Nephron (organoid): ENCODE measurements at regions not wholly inside any gene's neighbourhood (a gene's known extent, or its start where the extent isn't known, plus 50 kb on each side); places are given as distances from the start of the nearest gene placed in this dataset.

Experiments used
- H3K27ac Mint-ChIP-seq, 3 experiments: 2 replicates each; pipeline ENCODE4 v1.8.0; 2020; ENCODE audit warnings: mixed read lengths in 3 of 3, mild to moderate bottlenecking in 2 of 3, moderate library complexity in 1 of 3
- H3K27me3 Mint-ChIP-seq: 2 replicates; pipeline ENCODE4 v1.8.0; 2021; ENCODE audit warnings: low read depth, mild to moderate bottlenecking, moderate library complexity, mixed read lengths
- H3K36me3 Mint-ChIP-seq: 2 replicates; pipeline ENCODE4 v1.8.0; 2020; ENCODE audit warnings: low read depth, mixed read lengths
- H3K4me1 Mint-ChIP-seq: 2 replicates; pipeline ENCODE4 v1.8.0; 2020; ENCODE audit warnings: mixed read lengths
- H3K4me3 Mint-ChIP-seq, 3 experiments: 2 replicates each; pipeline ENCODE4 v1.8.0; 2020; ENCODE audit warnings: mild to moderate bottlenecking in 3 of 3, mixed read lengths in 3 of 3, moderate library complexity in 2 of 3
- H3K9me3 Mint-ChIP-seq: 2 replicates; pipeline ENCODE4 v1.8.0; 2020; ENCODE audit warnings: mixed read lengths
- TF ChIP-seq, protein P1 (sequence below), 3 experiments: fragments of 200-600 bp; sonication (generic); IDR thresholded peaks; one replicate each; pipeline ENCODE4 v1.5.0; 2021; ENCODE audit warnings: antibody characterized with exemption in 3 of 3; ENCODE audit not compliant: unreplicated experiment in 3 of 3

- Mint-ChIP-seq H3K27ac (no peak overlapping the region), H3K4me3 (no peak overlapping the region), H3K27me3 (peaks cover 7% of the 10 kb centered on the region), H3K36me3 (peaks cover 3% of the 10 kb centered on the region), H3K4me1 (no peaks in the 10 kb centered on the region), H3K9me3 (peaks cover 22% of the 10 kb centered on the region)
- TF ChIP-seq, protein P1, sequence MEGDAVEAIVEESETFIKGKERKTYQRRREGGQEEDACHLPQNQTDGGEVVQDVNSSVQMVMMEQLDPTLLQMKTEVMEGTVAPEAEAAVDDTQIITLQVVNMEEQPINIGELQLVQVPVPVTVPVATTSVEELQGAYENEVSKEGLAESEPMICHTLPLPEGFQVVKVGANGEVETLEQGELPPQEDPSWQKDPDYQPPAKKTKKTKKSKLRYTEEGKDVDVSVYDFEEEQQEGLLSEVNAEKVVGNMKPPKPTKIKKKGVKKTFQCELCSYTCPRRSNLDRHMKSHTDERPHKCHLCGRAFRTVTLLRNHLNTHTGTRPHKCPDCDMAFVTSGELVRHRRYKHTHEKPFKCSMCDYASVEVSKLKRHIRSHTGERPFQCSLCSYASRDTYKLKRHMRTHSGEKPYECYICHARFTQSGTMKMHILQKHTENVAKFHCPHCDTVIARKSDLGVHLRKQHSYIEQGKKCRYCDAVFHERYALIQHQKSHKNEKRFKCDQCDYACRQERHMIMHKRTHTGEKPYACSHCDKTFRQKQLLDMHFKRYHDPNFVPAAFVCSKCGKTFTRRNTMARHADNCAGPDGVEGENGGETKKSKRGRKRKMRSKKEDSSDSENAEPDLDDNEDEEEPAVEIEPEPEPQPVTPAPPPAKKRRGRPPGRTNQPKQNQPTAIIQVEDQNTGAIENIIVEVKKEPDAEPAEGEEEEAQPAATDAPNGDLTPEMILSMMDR (IDR thresholded peaks at IDR 0.05; ENCODE audit: unreplicated experiment in 3 of 3): no peak
Measured at GRCh38 chr11:80505771-80506170, 1064.9 kb upstream of the TENM4 start.

GRCh38 chr11:80503990-80504389 is 1063.2 kb upstream of the TENM4 start:
- no peak overlapping the region for H3K27ac Mint-ChIP-seq
- H3K4me1 Mint-ChIP-seq: no peaks in the 10 kb centered on the region
- no peak overlapping the region for H3K4me3 Mint-ChIP-seq
- TF ChIP-seq, protein P1 (IDR thresholded peaks at IDR 0.05; ENCODE audit: unreplicated experiment in 3 of 3): no peak
- H3K36me3 Mint-ChIP-seq: peaks cover 3% of the 10 kb centered on the region
- H3K9me3 Mint-ChIP-seq: peaks cover 17% of the 10 kb centered on the region
- peaks cover 7% of the 10 kb centered on the region for H3K27me3 Mint-ChIP-seq

GRCh38 chr11:80502511-80502910 is 1061.7 kb upstream of the TENM4 start:
- TF ChIP-seq, protein P1 (IDR thresholded peaks at IDR 0.05; ENCODE audit: unreplicated experiment in 3 of 3): no peak
- Mint-ChIP-seq H3K36me3 (no peaks in the 10 kb centered on the region), H3K9me3 (peaks cover 6% of the 10 kb centered on the region), H3K27me3 (peaks cover 7% of the 10 kb centered on the region), H3K4me1 (no peaks in the 10 kb centered on the region), H3K4me3 (no peak overlapping the region), H3K27ac (no peak overlapping the region)

- no peak overlapping the region for H3K4me3 Mint-ChIP-seq
- no peaks in the 10 kb centered on the region for H3K27me3 Mint-ChIP-seq
- no peak overlapping the region for H3K27ac Mint-ChIP-seq
- peaks cover 5% of the 10 kb centered on the region for H3K36me3 Mint-ChIP-seq
- H3K9me3 Mint-ChIP-seq: peaks cover 12% of the 10 kb centered on the region
- TF ChIP-seq, protein P1 (IDR thresholded peaks at IDR 0.05; ENCODE audit: unreplicated experiment in 3 of 3): no peak
- no peaks in the 10 kb centered on the region for H3K4me1 Mint-ChIP-seq
Measured at GRCh38 chr11:80495116-80495515, 1054.3 kb upstream of the TENM4 start.

GRCh38 chr11:80487952-80488351 is 1047.1 kb upstream of the TENM4 start:
- H3K4me1 Mint-ChIP-seq: no peaks in the 10 kb centered on the region
- H3K27me3 Mint-ChIP-seq: no peaks in the 10 kb centered on the region
- no peak overlapping the region for H3K4me3 Mint-ChIP-seq
- H3K36me3 Mint-ChIP-seq: no peaks in the 10 kb centered on the region
- H3K9me3 Mint-ChIP-seq: peaks cover 5% of the 10 kb centered on the region
- TF ChIP-seq, protein P1 (IDR thresholded peaks at IDR 0.05; ENCODE audit: unreplicated experiment in 3 of 3): no peak
- no peak overlapping the region for H3K27ac Mint-ChIP-seq

DNA sequence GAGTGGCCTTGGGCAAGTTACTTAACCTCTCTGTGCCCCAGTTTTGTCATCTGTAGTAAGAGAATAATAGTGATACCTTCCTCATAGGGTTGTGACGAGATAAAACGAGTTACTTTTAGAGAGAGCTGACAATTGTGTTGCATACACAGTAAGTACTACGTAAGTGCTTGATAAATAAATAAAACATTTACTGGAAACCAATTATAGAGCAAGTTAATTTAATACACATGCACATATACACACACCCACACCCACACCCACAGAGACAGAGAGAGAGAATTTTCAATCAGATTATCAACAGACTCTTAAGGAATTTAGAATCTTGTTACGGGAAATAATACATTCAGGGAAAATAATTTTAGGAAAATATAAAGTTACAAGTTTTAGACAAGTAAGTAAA is 1045.8 kb upstream of the TENM4 start:
- Mint-ChIP-seq H3K36me3 (no peaks in the 10 kb centered on the region), H3K27me3 (no peaks in the 10 kb centered on the region), H3K9me3 (peaks cover 2% of the 10 kb centered on the region), H3K4me1 (no peaks in the 10 kb centered on the region), H3K4me3 (no peak overlapping the region), H3K27ac (no peak overlapping the region)
- TF ChIP-seq, protein P1 (IDR thresholded peaks at IDR 0.05; ENCODE audit: unreplicated experiment in 3 of 3): no peak
